HG03442 (cell line): ENCODE measurements at regions not wholly inside any gene's neighbourhood (a gene's known extent, or its start where the extent isn't known, plus 50 kb on each side); places are given as distances from the start of the nearest gene placed in this dataset.

ENCODE experiments used
- ATAC-seq: cut with Tn5 transposase; IDR thresholded peaks from one replicate; pipeline ENCODE4 v1.9.1; 2021; ENCODE audit warnings: mild to moderate bottlenecking, moderate library complexity; ENCODE audit not compliant: unreplicated experiment

DNA sequence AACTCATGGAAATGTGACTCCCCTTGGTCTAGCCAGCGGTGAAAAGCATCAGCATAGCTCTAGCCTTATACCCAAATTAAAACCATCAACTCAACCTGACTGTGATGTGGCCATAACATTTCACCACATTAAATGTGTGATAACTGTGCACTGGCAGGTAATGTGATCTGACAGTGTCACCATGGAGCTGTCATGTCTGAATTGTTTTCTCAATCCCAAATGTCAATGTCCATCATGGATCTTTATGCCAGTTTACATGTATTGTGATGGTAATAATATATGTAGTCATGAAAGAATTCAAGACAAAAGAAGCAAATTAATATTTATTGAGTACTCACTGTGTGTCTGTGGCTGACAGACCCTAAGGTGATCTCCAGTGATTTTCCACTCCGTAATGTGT lies 213.4 kb upstream of the EOMES start:
- no peak for ATAC-seq

DNA sequence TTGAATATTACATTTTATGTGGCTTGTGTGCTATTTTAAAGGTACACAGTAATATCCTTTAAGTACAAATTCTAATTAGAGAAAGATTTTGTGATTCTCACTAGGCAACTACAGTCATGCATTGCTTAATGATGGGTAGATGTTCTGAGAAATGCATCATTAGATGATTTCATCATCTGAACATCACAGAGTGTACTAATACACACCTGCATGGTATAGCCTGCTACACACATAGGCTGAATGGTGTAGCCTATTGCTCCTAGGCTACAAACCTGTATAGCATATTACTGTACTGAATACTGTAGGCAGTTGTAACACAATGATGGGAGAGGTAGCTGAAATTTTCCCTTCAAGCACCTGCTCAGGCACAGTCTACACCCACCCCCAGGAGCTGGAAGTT lies 217.4 kb upstream of the EOMES start:
- ATAC-seq = no peak

DNA sequence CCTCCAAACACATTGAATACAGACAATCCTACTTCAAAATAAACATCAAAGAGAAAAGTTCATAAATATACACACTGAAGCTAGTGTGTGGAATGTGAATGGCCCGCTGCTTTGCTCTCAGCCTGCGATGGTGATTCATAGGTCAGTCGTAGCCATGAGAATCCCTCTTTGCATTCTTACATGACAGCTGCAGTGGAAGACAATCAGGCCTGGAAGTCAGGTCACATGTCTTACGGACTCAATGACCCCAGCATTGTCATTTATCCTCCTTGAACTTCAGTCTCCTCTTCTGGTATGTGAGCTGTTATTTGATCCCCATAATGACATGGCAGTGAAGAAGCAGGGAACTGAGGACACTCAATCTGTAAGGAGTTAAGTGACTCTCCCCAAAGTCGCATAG lies 217.8 kb upstream of the EOMES start:
- no peak for ATAC-seq

DNA sequence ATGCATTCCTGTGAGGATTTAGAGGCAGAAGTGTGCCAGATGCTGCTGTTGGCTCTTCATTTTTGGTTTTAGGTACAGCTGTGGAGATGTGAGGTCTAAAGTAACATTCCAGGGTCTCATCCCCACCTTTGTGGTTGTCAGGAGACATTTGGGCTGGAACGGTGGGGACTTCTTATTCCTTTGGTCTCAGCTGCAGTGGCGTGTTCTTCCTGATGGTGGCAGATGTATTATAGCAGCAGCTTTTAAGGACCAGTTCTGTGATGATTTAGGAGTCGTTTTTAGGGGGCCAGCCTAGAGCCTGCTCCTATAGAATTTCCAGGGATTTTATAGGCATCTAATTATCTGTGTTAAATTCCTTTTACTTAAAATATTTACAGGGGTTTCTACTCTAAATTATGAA lies 221.0 kb upstream of the EOMES start:
- ATAC-seq = peak; percentile 63

DNA sequence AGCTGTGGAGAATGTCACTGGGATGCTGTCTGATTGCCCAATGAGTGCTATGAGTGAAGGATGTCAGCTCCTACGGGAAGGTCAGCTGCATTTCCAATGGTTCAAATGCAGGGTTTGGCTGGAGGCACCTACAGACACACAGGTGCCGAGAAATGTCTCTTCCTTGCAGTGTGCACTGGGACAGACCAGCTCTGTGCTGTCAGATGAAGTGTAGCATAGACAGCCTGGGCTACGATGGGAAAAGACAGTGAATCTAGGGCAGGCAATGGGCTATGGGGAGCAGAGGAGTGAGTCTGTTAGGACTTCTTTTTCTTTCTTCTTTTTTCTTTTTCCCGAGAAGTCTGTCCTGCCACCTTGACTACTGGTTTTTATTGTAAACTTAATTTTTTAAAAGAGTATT lies 223.1 kb upstream of the EOMES start:
- no peak for ATAC-seq

DNA sequence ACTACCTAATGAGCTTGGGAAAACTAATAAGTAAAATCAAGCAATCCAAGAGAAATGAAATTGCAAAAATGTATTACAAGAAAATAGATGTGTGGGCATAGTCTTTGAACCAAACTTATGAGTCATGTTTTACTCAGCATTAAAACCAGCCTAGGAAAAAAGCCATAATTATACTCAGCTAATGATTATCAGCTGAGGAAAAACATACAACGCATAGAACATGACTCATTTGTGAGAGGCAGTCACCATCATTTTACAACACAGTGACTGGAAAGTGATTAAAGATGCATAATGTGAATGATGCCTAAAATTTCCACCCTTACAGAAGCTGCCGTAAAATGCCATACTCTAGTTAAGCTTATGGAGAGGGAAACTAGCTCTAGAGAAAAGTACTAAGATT lies 238.0 kb upstream of the EOMES start:
- no peak for ATAC-seq

DNA sequence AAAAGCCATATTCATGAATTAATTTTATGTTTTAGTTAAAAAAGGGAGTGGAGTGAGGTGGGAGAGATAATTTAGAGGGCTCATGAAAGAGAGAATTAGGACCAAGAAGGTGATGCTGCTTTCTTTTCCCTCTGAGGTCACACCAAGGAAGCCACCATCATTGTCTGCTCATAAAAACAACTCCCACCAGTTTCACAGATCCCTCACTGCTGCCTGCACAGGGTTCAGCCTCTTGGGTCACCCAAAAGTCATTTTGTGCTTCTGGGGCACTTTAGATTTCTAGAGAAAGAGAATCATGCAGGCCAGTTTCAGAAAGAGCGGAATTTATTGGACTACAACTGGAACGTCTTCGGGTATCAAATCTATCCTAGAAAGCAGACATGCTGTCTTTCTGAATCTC lies 241.4 kb upstream of the EOMES start:
- ATAC-seq = no peak

DNA sequence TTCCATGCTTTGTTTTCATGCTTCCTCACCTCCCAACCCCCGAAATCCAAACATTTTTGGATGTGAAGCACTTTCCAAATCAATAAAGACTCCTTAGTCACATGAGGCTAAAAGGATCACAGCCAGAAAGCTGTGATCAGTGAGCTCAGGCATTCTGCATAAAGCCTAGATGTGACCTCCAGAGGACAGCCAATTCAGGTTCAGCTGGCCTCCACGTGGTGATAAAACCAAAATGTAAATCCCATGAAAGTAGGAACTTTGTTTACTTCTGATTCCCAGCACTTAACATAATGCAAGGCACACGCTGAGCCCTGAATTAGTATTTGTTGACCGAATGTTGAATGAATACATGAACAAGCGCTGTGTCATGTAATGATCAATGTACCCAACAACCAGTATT lies 249.5 kb upstream of the EOMES start:
- no peak for ATAC-seq

DNA sequence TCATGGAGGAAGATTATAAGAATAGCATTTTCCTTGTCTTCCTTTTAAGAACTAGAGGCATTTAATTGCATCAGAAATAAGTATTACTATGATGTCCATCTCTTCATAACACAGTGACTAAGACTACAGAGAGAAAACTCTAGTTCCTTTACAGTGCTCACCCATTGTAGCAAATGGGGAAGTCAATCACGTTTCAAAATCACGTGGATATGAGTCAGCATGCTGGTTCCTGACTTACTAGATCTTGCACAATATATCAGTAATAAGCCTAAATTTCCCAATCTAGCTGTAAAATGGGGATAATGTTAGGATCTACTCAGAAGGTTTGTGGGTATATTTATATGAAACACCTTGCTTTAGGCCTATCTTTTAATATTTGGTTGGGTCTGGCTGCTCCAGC lies 254.8 kb upstream of the EOMES start:
- peak; percentile 78 for ATAC-seq

DNA sequence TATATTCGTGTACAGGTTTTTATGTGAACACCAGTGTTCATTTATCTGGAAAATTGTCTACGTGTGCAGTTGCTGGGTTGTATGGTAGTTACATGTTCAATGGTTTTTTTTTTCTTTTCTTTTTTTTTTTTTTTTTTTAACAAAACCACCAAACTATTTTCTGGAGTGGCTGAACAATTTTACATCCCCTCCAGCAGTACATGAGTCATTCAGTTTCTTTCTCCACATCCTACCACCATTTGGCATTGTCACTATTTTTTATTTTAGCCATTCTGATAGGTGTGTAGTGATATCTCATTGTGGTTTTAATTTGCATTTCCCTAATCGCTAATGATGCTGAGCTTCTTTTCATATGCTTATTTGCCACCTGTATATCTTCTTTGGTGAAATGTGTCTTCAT lies 256.3 kb upstream of the EOMES start:
- no peak for ATAC-seq

DNA sequence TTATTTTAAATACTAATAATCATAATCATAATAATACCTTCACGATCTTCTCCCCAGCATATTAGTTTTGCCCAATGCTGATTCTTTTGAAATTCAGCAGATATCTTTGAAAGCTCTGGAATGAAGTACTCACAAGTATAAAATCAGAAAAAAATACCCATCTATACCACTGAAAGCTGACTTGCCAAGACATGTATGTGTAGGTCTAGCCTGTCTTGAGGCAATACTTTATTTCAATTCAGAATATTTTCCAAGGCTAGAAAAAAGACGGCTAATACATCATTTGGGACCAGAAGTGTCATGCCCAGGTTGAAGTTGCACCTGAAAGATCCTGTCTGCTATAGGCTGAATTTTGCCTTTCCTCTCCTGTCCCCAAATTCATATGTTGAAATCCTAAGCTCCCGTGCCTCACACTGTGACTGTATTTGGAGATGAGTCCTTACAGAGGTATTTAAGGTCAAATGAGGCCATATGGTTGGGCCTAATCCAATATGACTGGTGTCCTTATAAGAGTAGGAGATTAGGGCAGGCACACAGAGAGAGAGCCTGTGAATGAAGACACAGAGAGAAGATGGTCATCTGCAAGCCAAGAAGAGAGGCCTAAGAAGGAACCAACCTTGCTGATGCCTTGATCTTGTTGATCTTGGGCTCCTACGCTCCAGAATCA lies 255.9 kb upstream of the CMC1 start:
- no peak for ATAC-seq

DNA sequence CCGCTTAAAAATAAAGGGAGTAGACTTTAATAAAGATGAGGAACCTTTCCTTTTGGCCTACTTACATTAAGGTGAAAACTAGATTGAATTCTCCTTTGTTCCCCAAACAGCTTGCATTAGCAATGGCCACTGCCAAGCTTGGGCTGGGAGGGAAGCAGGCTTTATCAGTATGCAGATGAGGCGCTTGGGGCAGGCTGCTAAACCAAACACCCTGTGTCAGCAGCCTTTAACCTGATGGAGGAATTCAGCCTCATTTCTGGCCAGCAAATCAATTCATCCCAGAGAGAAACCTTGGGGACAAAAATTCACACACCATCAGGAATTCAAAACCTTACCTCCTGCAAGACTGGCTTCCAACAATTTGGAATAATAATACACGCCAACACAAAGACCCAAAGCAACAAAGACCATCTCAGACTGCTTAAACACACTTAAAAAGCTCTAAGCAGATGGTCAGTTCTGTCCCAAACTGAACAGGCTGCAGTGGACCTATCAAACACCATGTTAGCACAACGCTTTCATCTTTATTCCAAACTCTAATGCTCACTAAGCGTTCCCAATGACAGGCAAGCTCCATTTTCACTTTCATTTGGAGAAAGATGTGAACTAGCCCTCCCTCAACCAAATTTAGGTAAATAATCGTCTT lies 255.1 kb upstream of the CMC1 start:
- no peak for ATAC-seq

DNA sequence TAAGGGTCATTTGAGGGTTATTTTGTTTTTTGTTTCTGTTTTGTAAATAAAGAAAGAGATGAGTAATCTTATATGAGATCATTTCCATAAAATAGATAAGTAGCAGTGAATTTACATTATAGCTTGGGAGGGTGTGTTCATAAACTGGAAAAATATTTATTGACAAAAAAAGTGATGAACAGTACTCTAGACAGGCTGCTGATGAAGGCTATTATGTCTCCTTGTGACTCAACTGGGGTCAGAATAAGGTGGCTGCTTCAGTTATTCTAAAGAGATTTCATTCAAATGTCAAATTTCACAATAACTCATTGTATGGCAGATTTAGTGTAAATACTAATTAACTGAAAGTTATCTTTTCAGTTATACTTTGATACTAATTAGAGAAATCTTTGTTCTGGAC lies 251.1 kb upstream of the CMC1 start:
- no peak for ATAC-seq

DNA sequence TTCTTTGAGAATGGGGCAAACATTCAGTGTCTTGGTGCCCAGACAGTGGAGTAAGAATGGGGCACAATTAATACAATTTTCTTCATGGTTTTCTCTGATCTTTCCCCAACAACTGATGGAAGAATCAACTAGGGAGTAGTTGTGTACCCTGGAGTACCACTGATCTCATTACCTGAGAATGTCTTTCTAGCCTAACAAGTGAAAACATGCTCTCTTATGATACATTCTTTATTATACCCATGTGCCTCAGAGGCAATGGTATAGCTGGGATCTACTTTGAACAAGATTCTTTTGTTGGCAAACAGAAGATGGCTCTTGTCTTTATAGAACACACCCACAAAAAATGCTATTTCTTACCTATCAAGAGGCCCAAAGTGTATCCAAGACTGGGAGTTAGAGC lies 250.6 kb upstream of the CMC1 start:
- no peak for ATAC-seq

DNA sequence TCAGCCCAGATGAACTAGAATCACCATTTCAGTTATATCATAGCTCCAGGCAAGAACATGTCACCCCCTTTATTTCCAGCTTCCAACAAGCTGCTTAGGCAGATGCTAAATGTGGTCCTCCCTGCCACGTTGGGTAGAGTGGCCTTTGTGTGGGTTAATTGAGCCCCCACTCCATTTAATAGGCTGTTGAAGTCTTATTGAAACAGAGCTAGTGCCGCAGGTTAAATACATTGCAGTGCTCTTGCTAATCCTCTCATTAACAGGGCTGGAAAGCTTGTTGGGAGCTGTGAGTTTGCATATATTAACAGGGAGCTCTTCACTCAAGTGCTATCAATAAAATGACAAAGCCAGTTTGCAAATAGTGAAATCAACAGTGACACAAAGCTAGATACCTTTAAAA lies 248.4 kb upstream of the CMC1 start:
- no peak for ATAC-seq

DNA sequence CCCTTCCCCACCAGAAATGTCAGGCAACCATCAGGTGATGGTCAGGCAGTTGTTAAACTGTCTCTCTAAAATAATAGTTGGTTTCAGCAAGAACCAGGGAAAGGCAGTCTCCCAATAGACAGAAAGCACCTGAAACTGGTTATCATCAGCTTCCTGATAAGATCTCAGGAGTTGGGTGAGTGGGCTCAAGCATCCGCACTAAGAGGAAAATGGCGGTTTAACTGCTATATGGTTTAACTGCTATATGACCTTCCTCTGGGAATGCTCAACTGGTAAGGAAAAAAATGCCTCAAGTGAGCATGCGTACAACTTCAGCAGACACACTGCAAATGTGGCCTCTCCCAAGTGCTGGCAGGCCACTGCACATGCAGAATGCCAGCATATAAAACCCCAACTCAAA lies 240.8 kb upstream of the CMC1 start:
- ATAC-seq = no peak

DNA sequence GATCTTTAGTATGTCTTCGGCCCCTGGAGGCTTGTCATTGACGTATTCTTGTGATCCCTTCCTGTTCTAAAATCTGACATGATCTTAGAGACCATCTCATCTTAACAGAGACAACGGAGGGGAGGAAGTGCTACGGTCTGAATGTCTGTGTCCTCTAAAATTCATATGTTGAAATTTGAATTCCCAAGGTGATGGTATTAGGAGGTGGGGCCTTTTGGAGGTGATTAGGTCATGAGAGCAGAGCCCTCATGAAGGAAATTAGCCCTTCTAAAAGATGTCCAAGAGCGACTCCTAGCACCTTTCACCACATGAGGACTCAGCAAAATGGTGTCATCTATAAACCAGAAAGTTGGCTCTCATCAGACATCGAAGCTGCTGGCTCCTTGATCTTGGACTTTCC lies 233.2 kb upstream of the CMC1 start:
- ATAC-seq = no peak

DNA sequence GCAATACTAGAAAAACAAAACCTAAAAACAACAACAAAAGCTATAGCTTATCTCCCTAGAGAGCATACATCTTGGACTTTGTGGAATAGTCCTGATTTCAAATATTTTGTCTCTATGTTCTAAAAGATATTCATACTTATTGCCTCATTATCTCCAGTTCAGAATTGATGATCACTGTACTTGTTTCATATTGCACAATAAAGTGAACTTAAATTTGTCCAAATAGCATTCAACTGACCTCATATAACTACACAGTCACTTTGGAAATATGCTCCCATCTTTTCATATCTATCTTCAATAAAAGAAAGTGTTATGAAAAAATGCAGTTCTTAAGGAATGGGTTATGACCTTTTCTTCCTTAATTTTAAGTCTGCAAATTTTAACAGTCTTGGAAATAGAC lies 228.6 kb upstream of the CMC1 start:
- no peak for ATAC-seq

DNA sequence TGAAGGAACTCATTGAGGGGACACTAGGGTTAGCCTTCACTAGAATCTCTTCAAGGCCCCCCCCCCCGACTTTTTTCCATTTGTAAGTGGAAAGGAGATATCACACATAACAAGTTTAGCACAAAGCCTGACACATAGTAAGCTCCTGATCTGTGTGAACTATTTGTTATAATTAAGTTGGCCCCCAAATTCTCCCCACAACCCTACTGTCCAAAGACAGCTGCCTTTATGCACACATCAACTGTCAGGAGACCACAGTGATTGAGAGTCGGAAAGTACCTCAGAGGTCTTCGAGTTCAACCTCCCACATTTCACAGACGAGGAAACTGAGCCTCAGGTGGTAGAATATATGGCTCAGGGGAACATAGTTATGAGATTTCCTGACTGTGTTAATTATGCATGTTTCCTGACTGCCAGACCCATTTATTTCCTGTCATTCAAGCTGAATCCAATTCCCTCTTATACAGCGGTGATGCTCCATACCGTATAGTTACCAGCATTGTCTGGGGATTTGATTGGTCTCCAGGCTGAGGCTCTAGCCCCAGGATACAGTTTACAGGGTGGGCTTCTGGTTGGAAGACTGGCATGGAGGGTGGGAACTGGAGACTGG lies 227.4 kb upstream of the CMC1 start:
- no peak for ATAC-seq

DNA sequence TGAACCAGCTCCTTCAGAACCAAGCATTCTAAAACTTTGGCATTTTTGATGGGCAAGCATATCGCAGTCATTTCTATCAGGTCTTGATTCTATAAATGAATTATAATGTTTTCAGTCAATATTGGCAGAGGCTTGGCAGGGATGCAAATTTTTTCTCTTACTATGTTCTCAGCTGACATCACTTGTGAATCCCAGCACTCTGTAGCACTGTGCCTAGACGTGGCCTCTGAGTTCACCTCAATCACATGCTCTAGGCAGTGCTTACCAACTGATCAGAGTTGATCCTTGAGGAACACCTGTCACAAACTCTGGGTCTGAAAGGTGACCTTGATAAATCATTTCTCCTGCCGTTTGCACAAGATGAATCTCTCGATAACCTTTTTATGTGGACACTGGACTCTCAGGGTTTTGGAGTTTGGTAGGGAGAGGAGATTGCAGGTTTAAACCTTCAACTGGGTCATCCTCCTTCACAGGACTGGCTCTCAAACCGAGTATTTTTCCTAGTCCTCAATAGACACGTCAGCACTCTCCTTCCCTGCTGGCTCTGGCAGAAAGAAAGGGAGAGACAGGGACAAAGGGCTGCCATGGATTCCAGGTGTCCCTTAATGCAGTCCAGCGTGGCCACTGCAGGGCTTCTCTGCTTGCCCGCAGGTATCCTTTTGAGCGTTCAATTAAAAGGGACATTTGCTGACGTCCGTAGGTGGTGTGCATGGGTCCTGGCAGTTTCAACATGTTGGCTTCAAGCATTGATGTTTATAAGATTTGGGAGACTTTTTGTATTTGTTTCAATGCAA lies 222.3 kb upstream of the CMC1 start:
- ATAC-seq = no peak

DNA sequence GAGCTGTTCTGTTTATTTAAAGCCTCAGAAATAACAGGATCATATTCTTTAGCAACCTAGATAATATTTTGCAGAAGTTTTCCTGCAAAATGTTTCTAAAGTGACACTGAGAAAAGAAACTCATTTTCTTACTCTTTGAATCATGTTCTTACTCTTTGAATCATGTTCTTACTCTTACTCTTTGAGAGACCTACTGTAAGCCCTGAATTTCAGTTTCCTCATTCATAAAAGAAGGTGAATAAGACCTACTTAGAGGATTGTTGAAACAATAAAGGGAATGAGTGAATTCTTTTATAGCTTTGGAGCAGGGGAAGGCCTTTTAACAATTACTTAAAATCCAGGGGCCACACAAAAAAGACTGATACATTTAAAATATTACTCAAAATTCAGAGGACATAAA lies 221.7 kb upstream of the CMC1 start:
- ATAC-seq = no peak

DNA sequence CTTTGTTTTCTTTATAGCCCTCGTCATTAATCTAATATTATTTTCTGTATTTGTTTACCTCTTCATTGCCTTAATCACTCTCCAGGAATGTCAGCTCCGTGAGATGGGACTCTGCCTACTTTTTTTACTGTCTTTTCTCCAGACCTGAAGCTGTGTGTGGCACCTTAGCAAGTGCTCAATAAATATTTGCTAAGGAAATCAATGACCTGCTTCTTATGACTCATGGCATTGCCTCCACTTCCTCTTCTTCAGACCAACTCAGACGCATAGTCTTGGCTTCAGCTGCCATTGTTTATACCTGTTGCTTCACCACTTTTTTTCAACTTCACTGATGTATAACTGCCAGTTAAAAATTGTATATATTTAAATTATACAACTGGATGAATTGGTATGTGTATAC lies 218.5 kb upstream of the CMC1 start:
- no peak for ATAC-seq
